ENCODE measurements at regions not wholly inside any gene's neighbourhood (a gene's known extent, or its start where the extent isn't known, plus 50 kb on each side); places are given as distances from the start of the nearest gene placed in this dataset.

DNA sequence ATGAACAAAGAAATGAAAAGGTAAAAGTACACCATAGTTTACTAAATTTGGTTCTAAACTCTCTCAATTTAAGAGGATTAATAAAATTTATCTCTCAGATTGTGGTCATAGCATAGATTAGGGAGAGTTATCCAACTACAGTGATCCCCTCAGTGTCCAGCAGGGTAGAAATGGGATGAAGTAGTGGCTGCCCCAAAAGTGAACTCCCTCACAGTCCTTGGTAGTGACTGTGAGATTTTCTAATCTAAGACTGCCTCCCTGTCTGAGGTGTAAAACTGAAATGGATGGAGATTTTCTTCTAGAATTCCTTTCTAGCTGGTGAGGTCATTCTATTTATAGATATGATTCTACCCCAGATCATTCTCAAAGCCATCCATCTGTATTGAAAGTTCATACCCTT is 455.5 kb downstream of the ACTL7B start:
- FAIRE-seq (no peak), DNase-seq (ENCODE audit: low read depth, low spot score) (no peak)
- dilution Hi-C loops (cut with MboI; ENCODE audit: extremely low pct_ligation_motif_present, low sequenced_read_pairs), result no loop called here

DNA sequence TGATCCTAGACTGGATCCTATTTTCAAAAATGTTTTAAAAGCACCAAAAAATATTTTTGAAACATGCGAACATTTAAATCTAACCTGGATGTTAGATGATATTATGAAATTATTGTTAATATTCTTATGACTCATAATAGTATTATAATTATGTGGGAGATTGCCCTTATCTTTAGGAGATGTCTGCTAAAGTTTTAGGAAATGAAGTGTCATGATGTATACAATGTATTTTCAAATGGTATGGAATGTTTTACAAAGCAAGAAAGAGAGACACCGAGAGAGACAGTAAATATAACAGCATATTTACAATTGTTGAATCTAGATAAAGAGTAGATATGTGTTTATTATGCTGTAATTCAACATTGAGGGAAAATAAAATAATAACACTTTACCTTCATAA is 455.9 kb downstream of the ACTL7B start:
- DNase-seq (ENCODE audit: low read depth, low spot score) (no peak), FAIRE-seq (no peak)
- Histone ChIP-seq H3K4me3 (ENCODE audit: control insufficient read depth in 2 of 3, extremely low read depth in 1 of 3, insufficient read depth in 2 of 3, low read depth in 1 of 3, low read length in 3 of 3) (no peak overlapping the region), H3K4me1 (ENCODE audit: control insufficient read depth, extremely low read depth, insufficient read depth, low read length) (no peaks in the 10 kb centered on the region), H3K9ac (ENCODE audit: control insufficient read depth, extremely low read depth, insufficient read depth, low read length) (no peak overlapping the region), H3K27ac (ENCODE audit: control insufficient read depth, insufficient read depth, low read length) (no peak overlapping the region), H3K9me1 (ENCODE audit: control insufficient read depth, extremely low read depth, insufficient read depth, low read length) (no peaks in the 10 kb centered on the region), H3K4me2 (ENCODE audit: control insufficient read depth, extremely low read depth, insufficient read depth, low read depth, low read length) (no peak overlapping the region), H3K9me3 (ENCODE audit: control insufficient read depth, low read depth, low read length) (peaks cover 2% of the 10 kb centered on the region), H3K27me3 (ENCODE audit: control insufficient read depth, extremely low read depth, insufficient read depth, low read length) (no peaks in the 10 kb centered on the region), H3K79me2 (ENCODE audit: control insufficient read depth, insufficient read depth, low read length) (no peaks in the 10 kb centered on the region), H2AFZ (ENCODE audit: control insufficient read depth, low read length) (no peak overlapping the region), H3K36me3 (ENCODE audit: control insufficient read depth in 2 of 2, extremely low read depth in 1 of 2, insufficient read depth in 2 of 2, low read length in 2 of 2) (no peaks in the 10 kb centered on the region), H4K20me1 (ENCODE audit: control insufficient read depth, extremely low read depth, insufficient read depth, low read length) (no peaks in the 10 kb centered on the region)
- no peak for TF ChIP-seq EZH2 (IDR thresholded peaks at IDR 0.05; ENCODE audit: low read length)
- TF ChIP-seq, protein P1, sequence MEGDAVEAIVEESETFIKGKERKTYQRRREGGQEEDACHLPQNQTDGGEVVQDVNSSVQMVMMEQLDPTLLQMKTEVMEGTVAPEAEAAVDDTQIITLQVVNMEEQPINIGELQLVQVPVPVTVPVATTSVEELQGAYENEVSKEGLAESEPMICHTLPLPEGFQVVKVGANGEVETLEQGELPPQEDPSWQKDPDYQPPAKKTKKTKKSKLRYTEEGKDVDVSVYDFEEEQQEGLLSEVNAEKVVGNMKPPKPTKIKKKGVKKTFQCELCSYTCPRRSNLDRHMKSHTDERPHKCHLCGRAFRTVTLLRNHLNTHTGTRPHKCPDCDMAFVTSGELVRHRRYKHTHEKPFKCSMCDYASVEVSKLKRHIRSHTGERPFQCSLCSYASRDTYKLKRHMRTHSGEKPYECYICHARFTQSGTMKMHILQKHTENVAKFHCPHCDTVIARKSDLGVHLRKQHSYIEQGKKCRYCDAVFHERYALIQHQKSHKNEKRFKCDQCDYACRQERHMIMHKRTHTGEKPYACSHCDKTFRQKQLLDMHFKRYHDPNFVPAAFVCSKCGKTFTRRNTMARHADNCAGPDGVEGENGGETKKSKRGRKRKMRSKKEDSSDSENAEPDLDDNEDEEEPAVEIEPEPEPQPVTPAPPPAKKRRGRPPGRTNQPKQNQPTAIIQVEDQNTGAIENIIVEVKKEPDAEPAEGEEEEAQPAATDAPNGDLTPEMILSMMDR (optimal IDR thresholded peaks at IDR 0.05 in 1 of 3, IDR thresholded peaks at IDR 0.05 in 1 of 3, conservative IDR thresholded peaks at IDR 0.05 in 1 of 3; ENCODE audit: extremely low read depth in 1 of 3, insufficient read depth in 2 of 3, low read length in 3 of 3), result no peak
- dilution Hi-C loops (cut with MboI; ENCODE audit: extremely low pct_ligation_motif_present, low sequenced_read_pairs), result no loop called here

More for the DNA sequence above, 455.5 kb downstream of the ACTL7B start:
- H3K27me3 ChIP-seq (ENCODE audit: control insufficient read depth, extremely low read depth, insufficient read depth, low read length), result no peaks in the 10 kb centered on the region
- no peaks in the 10 kb centered on the region for H4K20me1 ChIP-seq (ENCODE audit: control insufficient read depth, extremely low read depth, insufficient read depth, low read length)
- TF ChIP-seq, protein P1 (optimal IDR thresholded peaks at IDR 0.05 in 1 of 3, IDR thresholded peaks at IDR 0.05 in 1 of 3, conservative IDR thresholded peaks at IDR 0.05 in 1 of 3; ENCODE audit: extremely low read depth in 1 of 3, insufficient read depth in 2 of 3, low read length in 3 of 3), result no peak
- no peak for TF ChIP-seq EZH2 (IDR thresholded peaks at IDR 0.05; ENCODE audit: low read length)
- no peak overlapping the region for H3K9ac ChIP-seq (ENCODE audit: control insufficient read depth, extremely low read depth, insufficient read depth, low read length)
- H3K9me1 ChIP-seq (ENCODE audit: control insufficient read depth, extremely low read depth, insufficient read depth, low read length), result no peaks in the 10 kb centered on the region
- no peak overlapping the region for H3K27ac ChIP-seq (ENCODE audit: control insufficient read depth, insufficient read depth, low read length)
- H3K4me2 ChIP-seq (ENCODE audit: control insufficient read depth, extremely low read depth, insufficient read depth, low read depth, low read length), result no peak overlapping the region
- no peaks in the 10 kb centered on the region for H3K79me2 ChIP-seq (ENCODE audit: control insufficient read depth, insufficient read depth, low read length)
- H3K4me3 ChIP-seq (ENCODE audit: control insufficient read depth in 2 of 3, extremely low read depth in 1 of 3, insufficient read depth in 2 of 3, low read depth in 1 of 3, low read length in 3 of 3), result no peak overlapping the region
- H3K4me1 ChIP-seq (ENCODE audit: control insufficient read depth, extremely low read depth, insufficient read depth, low read length), result no peaks in the 10 kb centered on the region
- no peak overlapping the region for H2AFZ ChIP-seq (ENCODE audit: control insufficient read depth, low read length)
- H3K36me3 ChIP-seq (ENCODE audit: control insufficient read depth in 2 of 2, extremely low read depth in 1 of 2, insufficient read depth in 2 of 2, low read length in 2 of 2), result no peaks in the 10 kb centered on the region
- peaks cover 2% of the 10 kb centered on the region for H3K9me3 ChIP-seq (ENCODE audit: control insufficient read depth, low read depth, low read length)

All from keratinocyte (primary cell).